IMR-90 (cell line): ENCODE measurements at regions not wholly inside any gene's neighbourhood (a gene's known extent, or its start where the extent isn't known, plus 50 kb on each side); places are given as distances from the start of the nearest gene placed in this dataset.

Experiments
- ATAC-seq: fragments of 200-7000 bp; cut with Tn5 transposase; 2 replicates; pipeline ENCODE4 v1.9.1; 2020; ENCODE audit warnings: low read depth, mild to moderate bottlenecking, moderate library complexity
- BruUV-seq: library from RNA; stranded (reverse); fragments of 400-500 nt; replicated peaks from 2 replicates; lab custom pipeline; 2021; lab: Mats Ljungman, UMichigan
- CTCF ChIA-PET: fragments of 300-600 bp; formaldehyde crosslinking; extraction: SDS; loops from one replicate; lab custom pipeline; 2021; ENCODE audit warnings: antibody characterized with exemption; lab: Yijun Ruan, JAX
- POLR2A ChIA-PET: fragments of 300-600 bp; sonication (Branson Sonifier 250); formaldehyde crosslinking; loops from one replicate; lab custom pipeline; 2022; ENCODE audit warnings: antibody characterized with exemption; ENCODE audit not compliant: unreplicated experiment; lab: Charles Lee
- DNase-seq: peaks from one replicate; pipeline ENCODE4 v3.0.0; 2013
- H2AFZ ChIP-seq: replicated peaks from 2 replicates; pipeline ENCODE3; 2013; ENCODE audit warnings: low read length, mild to moderate bottlenecking; ENCODE audit not compliant: poor library complexity
- H2AK5ac ChIP-seq: 2 replicates; pipeline ENCODE4 v1.6.1; 2013; ENCODE audit warnings: low read depth, low read length, inconsistent platforms
- H2AK9ac ChIP-seq: replicated peaks from 2 replicates; pipeline ENCODE3; 2013; ENCODE audit warnings: mild to moderate bottlenecking, low read depth, low read length, moderate library complexity; ENCODE audit not compliant: poor library complexity
- H2BK120ac ChIP-seq: 2 replicates; pipeline ENCODE4 v1.6.1; 2013; ENCODE audit warnings: low read depth, low read length, inconsistent platforms
- H2BK15ac ChIP-seq: 3 replicates; pipeline ENCODE4 v1.6.1; 2013; ENCODE audit warnings: low read depth, low read length, inconsistent platforms
- H2BK20ac ChIP-seq: 2 replicates; pipeline ENCODE4 v1.6.1; 2013; ENCODE audit warnings: low read depth, mild to moderate bottlenecking, inconsistent platforms, low read length, moderate library complexity
- H2BK5ac ChIP-seq: 2 replicates; pipeline ENCODE4 v1.6.1; 2013; ENCODE audit warnings: mild to moderate bottlenecking, low read depth, low read length, inconsistent platforms; ENCODE audit not compliant: poor library complexity, severe bottlenecking
- H3K14ac ChIP-seq: replicated peaks from 2 replicates; pipeline ENCODE4 v1.6.1; 2013; ENCODE audit warnings: low read depth, low read length, inconsistent platforms
- H3K18ac ChIP-seq: 2 replicates; pipeline ENCODE4 v1.6.1; 2013; ENCODE audit warnings: low read depth, low read length, control low read depth
- H3K23ac ChIP-seq: 2 replicates; pipeline ENCODE4 v1.6.1; 2013; ENCODE audit warnings: low read depth, low read length, inconsistent platforms
- H3K27ac ChIP-seq: 2 replicates; pipeline ENCODE4 v1.5.1; 2013; ENCODE audit warnings: mild to moderate bottlenecking, control low read depth, low read length; ENCODE audit not compliant: insufficient read depth
- H3K27me3 ChIP-seq: 2 replicates; pipeline ENCODE4 v1.6.1; 2013; ENCODE audit warnings: low read length; ENCODE audit not compliant: control insufficient read depth, insufficient read depth
- H3K36me3 ChIP-seq: 2 replicates; pipeline ENCODE4 v1.6.1; 2013; ENCODE audit warnings: low read length, mixed read lengths; ENCODE audit not compliant: control insufficient read depth, insufficient read depth
- H3K4ac ChIP-seq: 2 replicates; pipeline ENCODE4 v1.6.1; 2013; ENCODE audit warnings: low read depth, low read length, inconsistent platforms
- H3K4me1 ChIP-seq: 2 replicates; pipeline ENCODE4 v1.6.1; 2013; ENCODE audit warnings: low read length, mixed read lengths; ENCODE audit not compliant: control insufficient read depth, insufficient read depth
- H3K4me2 ChIP-seq: 2 replicates; pipeline ENCODE4 v1.6.1; 2013; ENCODE audit warnings: low read depth, mild to moderate bottlenecking, control low read depth, low read length, moderate library complexity
- H3K4me3 ChIP-seq: 2 replicates; pipeline ENCODE4 v1.5.1; 2013; ENCODE audit warnings: low read depth, mild to moderate bottlenecking, control low read depth, low read length, moderate library complexity; ENCODE audit not compliant: insufficient read depth
- H3K56ac ChIP-seq: 2 replicates; pipeline ENCODE4 v1.6.1; 2013; ENCODE audit warnings: low read length, inconsistent platforms; ENCODE audit not compliant: insufficient read depth; ENCODE audit errors: extremely low read depth
- H3K79me1 ChIP-seq, 2 experiments: 2 replicates each; pipeline ENCODE4 v1.6.1; 2013; ENCODE audit warnings: low read length in 2 of 2, inconsistent platforms in 1 of 2, low read depth in 1 of 2
- H3K9ac ChIP-seq: 2 replicates; pipeline ENCODE4 v1.6.1; 2013; ENCODE audit warnings: low read depth, low read length, control low read depth
- H3K9me1 ChIP-seq: 2 replicates; pipeline ENCODE4 v1.6.1; 2013; ENCODE audit warnings: low read length, inconsistent platforms; ENCODE audit not compliant: insufficient read depth
- H3K9me3 ChIP-seq: 2 replicates; pipeline ENCODE4 v1.6.1; 2013; ENCODE audit warnings: low read length; ENCODE audit not compliant: control insufficient read depth, insufficient read depth
- H4K20me1 ChIP-seq: 2 replicates; pipeline ENCODE4 v1.6.1; 2013; ENCODE audit warnings: low read length, inconsistent platforms; ENCODE audit not compliant: insufficient read depth
- H4K5ac ChIP-seq: 2 replicates; pipeline ENCODE4 v1.6.1; 2013; ENCODE audit warnings: mild to moderate bottlenecking, low read depth, low read length, control low read depth
- H4K8ac ChIP-seq, 2 experiments: 2 replicates each; pipeline ENCODE4 v1.6.1; 2013; ENCODE audit warnings: low read depth in 2 of 2, low read length in 2 of 2, control low read depth in 1 of 2, inconsistent platforms in 1 of 2
- H4K91ac ChIP-seq: 2 replicates; pipeline ENCODE4 v1.6.1; 2013; ENCODE audit warnings: low read depth, low read length, inconsistent platforms; ENCODE audit not compliant: insufficient read depth
- BHLHE40 ChIP-seq: fragments of 150-350 bp; IDR thresholded peaks from 2 replicates; pipeline ENCODE4 v1.6.1; 2016; ENCODE audit warnings: mild to moderate bottlenecking, low read depth, low read length
- CEBPB ChIP-seq: IDR thresholded peaks from 2 replicates; pipeline ENCODE4 v1.6.1; 2012; ENCODE audit warnings: low read depth, low read length, improper control_type of control experiment
- CHD1 ChIP-seq: IDR thresholded peaks from 2 replicates; pipeline ENCODE4 v1.6.1; 2012; ENCODE audit warnings: low read depth, low read length, improper control_type of control experiment
- CTCF ChIP-seq: conservative IDR thresholded peaks from 2 replicates; pipeline ENCODE4 v1.5.1; 2012; ENCODE audit warnings: mild to moderate bottlenecking, low read depth, low read length, improper control_type of control experiment
- ELK1 ChIP-seq: fragments of 150-350 bp; IDR thresholded peaks from 2 replicates; pipeline ENCODE4 v1.6.1; 2016; ENCODE audit warnings: low read depth, mild to moderate bottlenecking, low read length, moderate library complexity, borderline replicate concordance
- FOS ChIP-seq: fragments of 150-350 bp; IDR thresholded peaks from 2 replicates; pipeline ENCODE4 v1.6.1; 2016; ENCODE audit warnings: low read depth, low read length
- MAFK ChIP-seq: IDR thresholded peaks from 2 replicates; pipeline ENCODE4 v1.6.1; 2012; ENCODE audit warnings: low read depth, low read length, improper control_type of control experiment
- MAZ ChIP-seq: IDR thresholded peaks from 2 replicates; pipeline ENCODE4 v1.6.1; 2012; ENCODE audit warnings: low read depth, mild to moderate bottlenecking, low read length, improper control_type of control experiment, moderate library complexity, borderline replicate concordance
- MXI1 ChIP-seq: IDR thresholded peaks from 2 replicates; pipeline ENCODE4 v1.6.1; 2012; ENCODE audit warnings: low read depth, mild to moderate bottlenecking, low read length, moderate library complexity, borderline replicate concordance
- NFE2L2 ChIP-seq: fragments of 150-350 bp; IDR thresholded peaks from 2 replicates; pipeline ENCODE4 v1.6.1; 2016; ENCODE audit warnings: low read depth, mild to moderate bottlenecking, low read length
- POLR2A ChIP-seq: IDR thresholded peaks from 2 replicates; pipeline ENCODE4 v1.6.1; 2012; ENCODE audit warnings: mild to moderate bottlenecking, low read depth, low read length
- RAD21 ChIP-seq: IDR thresholded peaks from 2 replicates; pipeline ENCODE4 v1.6.1; 2012; ENCODE audit warnings: low read length, improper control_type of control experiment
- RCOR1 ChIP-seq: IDR thresholded peaks from 2 replicates; pipeline ENCODE4 v1.6.1; 2012; ENCODE audit warnings: mild to moderate bottlenecking, low read length, improper control_type of control experiment; ENCODE audit not compliant: insufficient replicate concordance
- RFX5 ChIP-seq: IDR thresholded peaks from 2 replicates; pipeline ENCODE4 v1.8.0; 2012; ENCODE audit warnings: low read depth, mild to moderate bottlenecking, low read length, moderate library complexity
- SMC3 ChIP-seq: fragments of 150-350 bp; IDR thresholded peaks from 2 replicates; pipeline ENCODE4 v1.6.1; 2016; ENCODE audit warnings: low read depth, mild to moderate bottlenecking, antibody characterized with exemption, low read length, moderate library complexity
- USF2 ChIP-seq: fragments of 150-350 bp; IDR thresholded peaks from 2 replicates; pipeline ENCODE4 v1.6.1; 2017; ENCODE audit warnings: mild to moderate bottlenecking, antibody characterized with exemption, low read length, low read depth
- WGBS, 2 experiments: methylation state at CpG; one replicate each; pipeline versions ENCODE4 v1.1.5 to v1.1.7; 2013; ENCODE audit warnings: missing lambda C conversion rate in 2 of 2; ENCODE audit not compliant: insufficient read length in 1 of 2; ENCODE audit errors: extremely low coverage in 2 of 2; 5-methylcytosine and 5-hydroxymethylcytosine counted together
- dilution Hi-C: fragments of 300-500 bp; cut with HindIII; formaldehyde crosslinking; loops from one replicate; pipeline ENCODE4 v1.14.3; 2018; ENCODE audit warnings: low sequenced_read_pairs; ENCODE audit not compliant: unreplicated experiment
- in situ Hi-C: fragments of 300-500 bp; cut with MboI; formaldehyde crosslinking; loops from 3 replicates; pipeline ENCODE4 v1.14.3; 2019; ENCODE audit warnings: low sequenced_read_pairs, inconsistent platforms, mixed read lengths
- intact Hi-C: fragments of 100-400 bp; cut with micrococcal nuclease; formaldehyde crosslinking; loops from 2 replicates; pipeline ENCODE4 v1.10.0; 2022

GRCh38 chr2:153568105-153568504, 89.5 kb upstream of the RPRM start:
- Histone ChIP-seq H3K23ac (no peak overlapping the region), H3K14ac (no peak overlapping the region), H3K79me1 (no peaks in the 10 kb centered on the region), H4K5ac (no peak overlapping the region), H3K4me3 (no peak overlapping the region), H2BK120ac (no peak overlapping the region), H2AK5ac (no peak overlapping the region), H4K20me1 (no peaks in the 10 kb centered on the region), H4K8ac (no peak overlapping the region), H3K9me1 (no peaks in the 10 kb centered on the region), H3K27me3 (no peaks in the 10 kb centered on the region), H2BK15ac (no peak overlapping the region), H3K27ac (no peak overlapping the region), H4K91ac (no peak overlapping the region), H3K9ac (no peak overlapping the region), H2AK9ac (no peak overlapping the region), H2AFZ (no peak overlapping the region), H3K9me3 (peaks cover 5% of the 10 kb centered on the region; the same call in 1 of the 2 replicates), H3K4ac (no peak overlapping the region), H2BK5ac (no peak overlapping the region), H3K18ac (no peak overlapping the region), H3K36me3 (no peaks in the 10 kb centered on the region), H3K4me2 (no peak overlapping the region), H2BK20ac (no peak overlapping the region), H3K4me1 (no peaks in the 10 kb centered on the region), H3K56ac (no peak overlapping the region)
- no CpG with 5 or more reads among the region's 3 CpGs for WGBS, 2 experiments
- dilution Hi-C loops = no loop called here
- no TSS peak for BruUV-seq
- ChIA-PET CTCF (no interaction called here), POLR2A (no interaction called here)
- intact Hi-C loops = no loop called here
- in situ Hi-C loops = no loop called here
- no peak for DNase-seq
- TF ChIP-seq FOS (no peak), SMC3 (no peak), CEBPB (no peak), RCOR1 (no peak), MXI1 (no peak), CTCF (no peak), CHD1 (no peak), ELK1 (no peak), NFE2L2 (no peak), RFX5 (no peak), BHLHE40 (no peak), RAD21 (no peak), MAFK (no peak), USF2 (no peak), MAZ (no peak), POLR2A (no peak)
- ATAC-seq = no peak
